ENCODE measurements at regions not wholly inside any gene's neighbourhood (a gene's known extent, or its start where the extent isn't known, plus 50 kb on each side); places are given as distances from the start of the nearest gene placed in this dataset.

DNA sequence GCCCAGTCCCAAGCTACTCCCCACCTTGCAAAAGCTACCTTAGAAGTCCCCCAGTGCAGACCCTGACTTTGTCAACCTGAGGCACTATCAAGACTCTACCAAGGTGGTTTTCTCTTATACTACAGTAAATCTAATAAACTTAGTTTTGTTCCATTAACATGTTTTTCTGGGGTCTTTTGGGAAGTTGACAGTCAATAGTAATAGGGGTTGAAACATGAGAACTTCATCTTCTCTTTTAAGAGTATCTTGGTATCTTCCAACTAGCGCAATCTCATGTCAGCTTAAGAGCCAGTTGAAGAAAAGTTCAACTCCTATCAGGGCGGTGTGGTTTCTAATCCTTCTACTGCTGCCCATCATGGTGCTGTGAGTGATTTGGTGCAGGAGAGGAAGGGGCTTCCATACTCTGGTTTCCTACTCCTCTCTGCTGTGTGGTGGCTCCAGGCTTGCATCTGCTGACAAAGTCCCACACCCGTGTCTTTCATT lies 164.2 kb downstream of the FOXA2 start:
- Histone ChIP-seq H3K27ac (ENCODE audit: low read depth in 1 of 2, low read length in 1 of 2) (no peak overlapping the region), H3K27me3 (ENCODE audit: control insufficient read depth in 3 of 3, insufficient read depth in 3 of 3, low read length in 2 of 3) (no peaks in the 10 kb centered on the region), H3K9ac (ENCODE audit: insufficient read depth in 1 of 2, low read length in 2 of 2) (no peak overlapping the region), H3K36me3 (ENCODE audit: control insufficient read depth in 4 of 4, insufficient read depth in 4 of 4, low read length in 4 of 4) (no peaks in the 10 kb centered on the region), H3K9me3 (ENCODE audit: control insufficient read depth in 4 of 4, insufficient read depth in 3 of 4, low read length in 3 of 4) (no peaks in the 10 kb centered on the region), H3K4me3 (no peak overlapping the region), H3K4me1 (ENCODE audit: control insufficient read depth in 5 of 5, insufficient read depth in 5 of 5, low read length in 5 of 5) (peaks cover 0 to 2% (median 0%) of the 10 kb centered on the region in 5 donors)
- TF ChIP-seq, protein P1, sequence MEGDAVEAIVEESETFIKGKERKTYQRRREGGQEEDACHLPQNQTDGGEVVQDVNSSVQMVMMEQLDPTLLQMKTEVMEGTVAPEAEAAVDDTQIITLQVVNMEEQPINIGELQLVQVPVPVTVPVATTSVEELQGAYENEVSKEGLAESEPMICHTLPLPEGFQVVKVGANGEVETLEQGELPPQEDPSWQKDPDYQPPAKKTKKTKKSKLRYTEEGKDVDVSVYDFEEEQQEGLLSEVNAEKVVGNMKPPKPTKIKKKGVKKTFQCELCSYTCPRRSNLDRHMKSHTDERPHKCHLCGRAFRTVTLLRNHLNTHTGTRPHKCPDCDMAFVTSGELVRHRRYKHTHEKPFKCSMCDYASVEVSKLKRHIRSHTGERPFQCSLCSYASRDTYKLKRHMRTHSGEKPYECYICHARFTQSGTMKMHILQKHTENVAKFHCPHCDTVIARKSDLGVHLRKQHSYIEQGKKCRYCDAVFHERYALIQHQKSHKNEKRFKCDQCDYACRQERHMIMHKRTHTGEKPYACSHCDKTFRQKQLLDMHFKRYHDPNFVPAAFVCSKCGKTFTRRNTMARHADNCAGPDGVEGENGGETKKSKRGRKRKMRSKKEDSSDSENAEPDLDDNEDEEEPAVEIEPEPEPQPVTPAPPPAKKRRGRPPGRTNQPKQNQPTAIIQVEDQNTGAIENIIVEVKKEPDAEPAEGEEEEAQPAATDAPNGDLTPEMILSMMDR (IDR thresholded peaks at IDR 0.05; ENCODE audit: control extremely low read depth, extremely low read depth) = no peak
- 96 to 97% methylated on average over 3 of the region's 3 CpGs for WGBS, 2 donors
- no peak for ATAC-seq (ENCODE audit: insufficient read depth, low FRiP score)
- DNase-seq = no peak

DNA sequence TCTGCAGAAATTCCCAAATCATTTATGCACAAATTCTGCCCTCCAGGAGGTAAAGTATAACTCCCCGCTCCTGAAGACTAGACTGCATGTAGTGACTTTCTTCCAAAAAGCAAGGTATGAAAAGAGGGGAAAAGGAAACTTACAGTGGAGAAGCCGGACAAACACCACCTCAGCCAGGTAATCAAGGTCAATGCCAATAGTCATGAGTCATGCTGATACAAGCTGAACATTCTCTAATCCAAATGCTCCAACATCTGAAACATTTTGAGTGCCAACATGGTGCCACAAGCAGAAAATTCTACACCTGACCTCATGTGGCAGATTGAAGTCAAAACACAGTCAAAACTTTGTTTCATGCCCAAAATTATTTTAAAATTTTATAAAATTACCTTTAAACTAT lies 165.6 kb downstream of the FOXA2 start:
- TF ChIP-seq, protein P1 (IDR thresholded peaks at IDR 0.05; ENCODE audit: control extremely low read depth, extremely low read depth) = no peak
- Histone ChIP-seq H3K27me3 (ENCODE audit: control insufficient read depth in 3 of 3, insufficient read depth in 3 of 3, low read length in 2 of 3) (no peaks in the 10 kb centered on the region), H3K9me3 (ENCODE audit: control insufficient read depth in 4 of 4, insufficient read depth in 3 of 4, low read length in 3 of 4) (peaks cover 0 to 1% (median 0%) of the 10 kb centered on the region in 4 donors), H3K4me3 (no peak overlapping the region), H3K9ac (ENCODE audit: insufficient read depth in 1 of 2, low read length in 2 of 2) (no peak overlapping the region), H3K27ac (ENCODE audit: low read depth in 1 of 2, low read length in 1 of 2) (no peak overlapping the region), H3K36me3 (ENCODE audit: control insufficient read depth in 4 of 4, insufficient read depth in 4 of 4, low read length in 4 of 4) (no peaks in the 10 kb centered on the region), H3K4me1 (ENCODE audit: control insufficient read depth in 5 of 5, insufficient read depth in 5 of 5, low read length in 5 of 5) (peaks cover 0 to 8% (median 2%) of the 10 kb centered on the region in 5 donors)
- 82 to 92% methylated on average over 2 of the region's 2 CpGs for WGBS, 2 donors
- ATAC-seq (ENCODE audit: insufficient read depth, low FRiP score) (no peak), DNase-seq (no peak)

DNA sequence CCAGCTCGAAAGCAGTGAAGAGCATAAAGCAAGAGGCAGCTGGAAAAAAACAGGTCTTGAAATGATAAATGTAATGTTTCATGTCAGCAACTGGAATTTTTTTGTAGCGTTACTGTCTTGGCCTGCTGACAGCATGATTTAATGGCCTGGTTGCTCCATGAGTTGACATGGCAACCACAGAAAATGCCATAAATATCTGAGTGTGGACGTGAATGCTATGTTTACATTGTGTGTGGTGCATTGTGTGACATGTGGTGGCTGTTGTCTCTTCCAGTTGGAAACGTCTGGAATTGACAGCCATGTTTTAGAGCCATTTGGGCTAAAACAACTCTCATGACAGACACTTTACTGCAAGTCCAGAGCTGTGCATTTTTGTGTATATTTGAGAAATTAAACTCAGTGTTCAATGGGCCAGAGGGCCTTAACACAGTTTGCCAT lies 170.0 kb downstream of the FOXA2 start:
- Histone ChIP-seq H3K4me1 (ENCODE audit: control insufficient read depth in 5 of 5, insufficient read depth in 5 of 5, low read length in 5 of 5) (peaks cover 0 to 18% (median 4%) of the 10 kb centered on the region in 5 donors), H3K9ac (ENCODE audit: insufficient read depth in 1 of 2, low read length in 2 of 2) (no peak overlapping the region), H3K9me3 (ENCODE audit: control insufficient read depth in 4 of 4, insufficient read depth in 3 of 4, low read length in 3 of 4) (peaks cover 0 to 1% (median 0%) of the 10 kb centered on the region in 4 donors), H3K27me3 (ENCODE audit: control insufficient read depth in 3 of 3, insufficient read depth in 3 of 3, low read length in 2 of 3) (no peaks in the 10 kb centered on the region), H3K36me3 (ENCODE audit: control insufficient read depth in 4 of 4, insufficient read depth in 4 of 4, low read length in 4 of 4) (no peaks in the 10 kb centered on the region), H3K4me3 (no peak overlapping the region), H3K27ac (ENCODE audit: low read depth in 1 of 2, low read length in 1 of 2) (no peak overlapping the region)
- DNase-seq (peak; percentile 68 to 86 (median 82)), ATAC-seq (ENCODE audit: insufficient read depth, low FRiP score) (no peak)
- TF ChIP-seq, protein P1 (IDR thresholded peaks at IDR 0.05; ENCODE audit: control extremely low read depth, extremely low read depth) = no peak
- WGBS, 2 donors = 26 to 39% methylated on average over 4 of the region's 4 CpGs
